GM21717 (cell line): ENCODE measurements at regions not wholly inside any gene's neighbourhood (a gene's known extent, or its start where the extent isn't known, plus 50 kb on each side); places are given as distances from the start of the nearest gene placed in this dataset.
A peak's percentile ranks its signal among the peaks of the same experiment; 100 is the strongest.

ENCODE experiments used
- ATAC-seq: cut with Tn5 transposase; IDR thresholded peaks from one replicate; pipeline ENCODE4 v1.9.1; 2021; ENCODE audit warnings: mild to moderate bottlenecking, moderate library complexity; ENCODE audit not compliant: unreplicated experiment

DNA sequence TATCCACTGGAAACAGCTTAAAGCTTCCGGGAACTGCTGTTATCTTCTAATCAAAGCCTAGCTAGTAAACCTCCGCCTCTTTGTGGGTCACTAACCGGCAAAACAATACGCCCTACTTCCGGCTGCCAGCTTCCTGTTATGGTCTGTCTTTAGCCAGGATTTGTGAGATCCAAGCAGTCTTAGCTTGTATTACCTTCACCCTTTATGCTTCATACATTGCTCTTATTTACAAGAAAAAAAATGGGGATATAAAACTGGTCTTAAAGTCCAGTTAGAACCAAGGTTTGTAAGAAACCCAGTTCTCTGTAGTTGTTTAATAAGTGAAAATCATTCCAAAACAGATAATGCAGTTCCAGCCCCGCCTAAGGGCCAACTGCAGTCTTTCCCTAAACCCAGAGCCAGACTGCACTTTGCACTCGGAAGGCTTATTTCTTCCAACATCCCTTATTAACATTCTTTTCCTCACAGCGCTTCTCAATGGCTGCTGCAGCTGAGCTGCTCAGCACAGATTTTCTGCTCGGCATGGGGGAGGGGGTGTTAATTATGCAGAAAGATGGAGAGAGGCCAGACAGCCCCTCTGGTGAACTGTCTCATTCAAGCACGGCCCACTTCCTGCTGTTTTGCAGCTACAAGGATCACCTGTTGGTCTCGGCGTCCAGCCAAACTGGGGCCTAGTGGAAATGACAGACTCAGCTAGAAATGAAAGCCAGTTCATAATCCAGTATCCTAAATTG lies 368.4 kb downstream of the KLF12 start:
- peak; percentile 53 for ATAC-seq

DNA sequence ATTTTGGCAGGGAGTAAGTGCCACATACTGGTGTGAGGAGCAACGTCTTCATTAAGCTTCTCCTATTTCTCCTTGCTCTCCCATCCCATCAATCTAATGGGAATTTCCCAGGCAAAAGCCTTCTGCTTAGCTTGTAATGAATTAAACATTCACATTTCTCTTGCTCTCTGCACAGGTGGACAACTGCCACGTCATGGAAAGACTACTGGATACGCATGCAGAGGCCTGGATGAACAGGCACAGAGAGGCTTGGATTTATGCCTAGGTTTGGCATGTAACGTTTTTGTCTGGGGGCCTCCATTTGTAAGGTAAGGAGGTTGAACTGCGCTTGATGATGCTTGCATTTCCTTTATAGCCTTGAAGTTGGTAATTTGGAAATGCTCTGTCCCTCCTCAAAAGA lies 374.8 kb downstream of the KLF12 start:
- no peak for ATAC-seq

- ATAC-seq, result no peak
These were observed 376.5 kb downstream of the KLF12 start for GRCh38 chr13:73757481-73758233.

DNA sequence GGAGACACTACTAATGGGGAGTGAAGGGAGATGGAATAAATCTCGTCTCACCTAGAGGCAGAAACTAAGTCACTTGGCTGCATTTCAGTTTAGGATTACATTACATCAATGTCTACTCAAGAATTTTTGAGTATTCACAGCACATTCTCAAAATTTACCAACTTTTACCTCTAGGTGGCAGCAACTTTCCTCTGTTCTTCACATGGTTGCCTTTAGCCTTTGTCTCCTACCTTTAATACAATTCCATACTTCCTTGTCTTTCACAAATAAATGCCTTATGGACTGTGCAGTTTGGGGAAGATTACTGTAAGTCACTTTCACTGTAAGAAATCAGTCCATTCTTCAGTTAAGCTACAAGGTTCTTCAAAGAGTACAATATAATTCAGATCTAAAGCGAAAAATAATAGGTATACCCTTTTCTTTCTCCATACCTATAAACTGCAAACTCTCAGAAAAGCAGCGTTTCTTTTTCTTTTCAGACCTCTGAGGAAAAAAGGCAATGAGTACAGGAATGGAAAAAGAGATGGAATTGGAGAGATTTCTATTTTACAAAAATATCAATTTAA lies 379.4 kb downstream of the KLF12 start:
- no peak for ATAC-seq

DNA sequence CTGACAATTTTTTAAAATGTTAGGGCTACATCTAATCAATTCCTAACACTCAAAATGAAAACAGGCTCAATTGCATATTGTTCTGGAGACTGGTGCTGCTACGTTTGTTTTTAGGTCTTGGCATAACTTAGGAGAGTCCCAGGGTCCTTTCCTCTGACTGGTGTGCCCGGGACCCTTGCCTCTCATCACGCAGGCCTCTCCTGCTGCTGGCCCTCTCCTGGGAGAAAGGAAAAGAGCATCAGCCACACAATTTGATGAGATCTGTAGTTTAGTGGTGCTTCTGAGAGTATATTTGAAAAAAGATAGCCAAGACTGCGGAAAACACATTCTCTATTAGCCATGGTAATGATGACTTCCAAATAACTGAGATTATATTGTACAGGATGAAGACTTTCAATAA lies 380.0 kb downstream of the KLF12 start:
- ATAC-seq, result no peak

DNA sequence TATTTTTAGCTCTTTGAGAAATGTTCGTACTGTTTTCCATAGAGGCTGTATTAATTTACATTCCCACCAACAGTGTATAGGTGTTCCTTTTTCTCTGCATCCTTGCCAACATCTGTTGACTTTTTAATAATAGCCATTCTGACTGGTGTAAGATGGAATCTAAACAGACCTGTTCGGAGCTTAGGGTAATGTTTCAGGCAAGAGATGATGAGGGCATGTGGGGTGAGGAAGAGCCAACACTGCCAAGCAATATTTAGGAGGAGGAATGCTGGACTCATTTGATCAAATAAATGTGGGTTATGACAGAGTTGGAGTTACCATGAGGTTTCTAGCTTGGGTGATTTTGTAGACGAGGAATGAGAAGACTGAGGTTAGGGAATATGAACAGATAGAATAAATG lies 382.9 kb downstream of the KLF12 start:
- ATAC-seq, result no peak

DNA sequence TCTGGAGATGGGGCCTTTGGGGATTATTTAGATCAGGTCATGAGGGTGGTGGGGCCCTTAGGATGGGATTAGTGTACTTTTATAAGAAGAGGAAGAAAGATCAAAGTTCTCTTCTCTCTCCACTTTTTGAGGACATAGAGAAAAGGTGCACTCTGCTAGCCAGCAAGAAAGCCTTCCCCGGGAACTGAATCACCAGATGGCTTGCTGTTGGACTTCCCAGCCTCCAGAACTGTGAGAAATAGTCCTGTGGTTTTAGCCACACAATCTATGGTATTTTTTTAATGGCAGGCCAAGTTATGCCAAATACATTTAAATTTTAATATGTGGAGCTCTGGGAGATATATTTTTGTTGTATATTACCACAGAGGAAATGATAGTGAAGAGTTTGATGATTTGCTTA lies 385.8 kb downstream of the KLF12 start:
- no peak for ATAC-seq

GRCh38 chr13:73745190-73745589 lies 389.0 kb downstream of the KLF12 start:
- no peak for ATAC-seq

GRCh38 chr13:73742982-73743381 lies 391.2 kb downstream of the KLF12 start:
- ATAC-seq, result no peak

DNA sequence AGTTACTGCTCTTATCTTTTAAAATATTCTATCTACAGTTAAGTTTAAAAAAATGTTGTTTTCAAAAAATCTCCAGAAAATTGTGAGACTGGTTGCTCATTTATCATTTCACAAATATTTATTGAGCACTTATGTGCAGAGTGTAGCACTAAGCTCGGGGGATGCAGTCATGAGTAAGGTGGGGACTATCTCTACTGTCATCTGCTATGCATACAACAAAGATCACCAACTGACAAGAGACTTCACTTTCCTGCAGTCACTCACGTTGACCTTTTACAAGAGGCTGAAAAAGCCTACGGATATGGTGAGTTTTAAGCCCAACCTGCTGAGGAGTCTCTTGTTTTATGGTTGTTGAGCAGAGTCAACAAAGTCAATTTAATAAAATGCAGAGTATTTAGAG lies 392.5 kb downstream of the KLF12 start:
- ATAC-seq, result no peak

GRCh38 chr13:73741111-73741510 lies 393.1 kb downstream of the KLF12 start:
- ATAC-seq, result no peak

DNA sequence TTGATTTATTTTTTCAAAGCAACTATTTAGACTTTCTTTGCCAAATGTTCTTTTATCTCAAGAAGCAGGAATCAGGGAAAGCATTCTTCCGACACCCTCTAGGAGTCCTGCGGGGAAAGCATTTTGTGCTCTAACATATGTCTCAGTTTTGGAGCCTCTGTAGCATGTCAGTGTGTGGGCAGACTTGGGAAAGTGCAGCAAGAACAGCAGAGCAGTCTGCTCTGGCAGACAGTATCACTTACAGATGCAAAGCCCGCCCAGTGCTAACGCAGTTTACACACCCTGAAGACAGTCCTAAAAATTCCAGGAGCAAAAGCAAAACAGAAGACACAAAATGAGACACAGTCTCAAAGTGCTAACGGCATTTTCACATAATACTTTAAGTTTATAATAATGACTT lies 393.5 kb downstream of the KLF12 start:
- no peak for ATAC-seq

- ATAC-seq, result no peak
These were observed 394.8 kb downstream of the KLF12 start for GRCh38 chr13:73739394-73739793.

DNA sequence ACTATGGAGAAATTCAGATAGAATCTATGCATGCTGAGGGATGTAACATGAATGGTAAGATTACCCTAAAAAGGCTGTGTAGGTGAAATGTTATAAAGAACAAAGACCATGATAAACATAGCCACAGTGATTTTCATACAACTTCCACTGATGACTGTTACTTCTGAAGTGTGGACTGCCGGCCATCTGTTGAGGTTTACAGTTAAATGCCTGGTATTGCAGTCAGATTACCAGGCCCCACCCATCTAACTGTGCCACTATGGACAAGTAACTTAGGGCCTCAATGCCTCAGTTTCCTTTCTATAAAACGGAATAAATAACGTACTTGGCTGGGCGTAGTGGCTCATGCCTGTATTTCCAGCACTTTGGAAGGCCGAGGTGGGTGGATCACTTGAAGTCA lies 395.6 kb downstream of the KLF12 start:
- ATAC-seq, result no peak

- ATAC-seq, result no peak
These were observed 397.0 kb downstream of the KLF12 start for GRCh38 chr13:73737214-73737613.

DNA sequence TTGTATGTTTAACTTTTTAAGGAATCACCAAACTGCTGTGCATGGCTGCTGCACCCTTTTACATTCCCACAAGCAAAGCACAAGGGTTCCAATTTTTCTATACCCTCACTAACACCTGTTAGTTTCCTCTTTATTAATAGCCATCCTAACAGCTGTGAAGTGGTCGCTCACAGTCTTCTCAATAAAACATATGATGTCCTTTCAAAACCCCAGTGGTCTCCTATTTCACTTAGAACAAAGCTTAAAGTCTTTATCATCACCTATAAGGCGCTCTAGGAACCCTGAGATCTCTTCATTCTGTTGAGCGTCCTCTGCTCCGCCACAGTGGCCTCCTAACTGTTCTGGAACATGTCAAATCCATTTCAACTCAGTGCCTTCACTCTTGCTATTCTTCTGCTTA lies 400.5 kb downstream of the KLF12 start:
- ATAC-seq, result no peak

- ATAC-seq, result no peak
These were observed 401.9 kb downstream of the KLF12 start for GRCh38 chr13:73732350-73732749.

DNA sequence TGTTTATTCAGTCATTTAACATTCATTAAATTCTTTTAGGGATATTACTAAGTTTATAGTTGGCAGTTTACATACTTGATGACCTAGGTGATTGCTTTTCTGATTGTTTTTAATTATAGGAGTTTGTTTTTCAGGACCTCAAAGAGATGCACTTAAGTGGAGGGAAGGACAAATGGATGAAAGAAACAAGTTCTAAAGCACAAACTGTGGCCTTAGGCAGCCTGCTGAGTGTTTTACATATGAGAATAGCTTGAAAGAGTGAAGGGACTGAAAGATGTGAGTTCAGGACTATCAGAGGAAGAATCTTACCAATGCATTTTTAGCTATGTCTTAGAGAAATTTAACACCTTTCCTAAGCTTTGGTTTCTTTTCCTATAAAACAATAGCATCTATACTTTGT lies 402.6 kb downstream of the KLF12 start:
- ATAC-seq, result no peak

GRCh38 chr13:73730014-73730413 lies 404.2 kb downstream of the KLF12 start:
- ATAC-seq, result no peak

DNA sequence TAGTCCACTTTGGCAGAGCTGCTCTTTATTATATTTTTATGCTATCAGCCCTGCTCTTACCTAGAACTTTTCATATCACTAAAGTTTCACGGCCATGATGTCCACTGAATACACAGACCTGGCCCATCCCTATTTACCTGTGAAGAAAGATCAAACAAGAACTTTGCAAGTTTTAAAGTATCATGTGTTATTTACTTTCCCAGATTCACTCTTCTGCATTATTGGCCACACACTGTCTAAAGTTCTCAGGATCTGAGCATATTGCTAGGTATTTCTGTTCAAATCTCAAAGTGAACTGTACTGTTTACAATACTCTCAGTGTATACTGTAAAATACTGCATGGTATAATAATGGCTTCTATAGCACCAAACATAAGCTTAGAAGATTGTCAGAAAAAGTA lies 405.2 kb downstream of the KLF12 start:
- no peak for ATAC-seq

GRCh38 chr13:73722120-73722519 lies 412.1 kb downstream of the KLF12 start:
- ATAC-seq, result peak; percentile 93

DNA sequence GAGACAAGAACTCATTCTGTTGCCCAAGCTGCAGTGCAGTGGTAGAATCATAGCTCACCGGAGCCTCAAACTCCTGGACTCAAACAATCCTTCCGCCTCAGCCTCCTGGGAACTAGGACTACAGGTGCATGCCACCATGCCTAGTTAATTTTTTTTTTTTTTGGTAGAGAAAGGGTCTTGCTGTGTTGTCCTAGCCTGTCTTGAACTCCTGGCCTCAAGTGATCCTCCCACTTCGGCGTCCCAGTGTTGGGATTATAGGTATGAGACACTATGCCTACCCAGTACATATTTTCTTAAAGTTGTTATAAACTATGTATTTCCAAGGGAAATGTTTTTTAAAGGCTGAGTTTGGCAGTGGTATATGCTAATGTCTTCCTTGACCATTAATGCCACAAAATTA lies 412.6 kb downstream of the KLF12 start:
- ATAC-seq, result no peak
